OCI-LY1 (cell line): ENCODE measurements at regions not wholly inside any gene's neighbourhood (a gene's known extent, or its start where the extent isn't known, plus 50 kb on each side); places are given as distances from the start of the nearest gene placed in this dataset.

Source experiments
- CTCF ChIP-seq: fragments of 200-600 bp; sonication (generic), shearing (Covaris generic); IDR thresholded peaks from 2 replicates; pipeline ENCODE4 v1.5.1; 2017; ENCODE audit warnings: mild to moderate bottlenecking, antibody characterized with exemption, low read length, moderate library complexity, mixed read lengths
- EZH2 ChIP-seq: fragments of 200-600 bp; sonication (generic), shearing (Covaris generic); IDR thresholded peaks from 2 replicates; pipeline ENCODE4 v1.8.0; 2017; ENCODE audit warnings: borderline replicate concordance, mixed run types, mild to moderate bottlenecking, antibody characterized with exemption, low read length, moderate library complexity, mixed read lengths

GRCh38 chr4:181323061-181323460, 920.1 kb upstream of the TENM3 start:
- TF ChIP-seq CTCF = no peak
- no peak for TF ChIP-seq EZH2
